ENCODE measurements at regions not wholly inside any gene's neighbourhood (a gene's known extent, or its start where the extent isn't known, plus 50 kb on each side); places are given as distances from the start of the nearest gene placed in this dataset.

- BruUV-seq (replicated peaks) = no TSS peak
- Histone ChIP-seq H3K4me3 (ENCODE audit: low read depth in 2 of 2, low read length in 2 of 2) (no peak overlapping the region), H3K9me3 (ENCODE audit: control insufficient read depth, insufficient read depth, low read depth, low read length) (peaks cover 11% of the 10 kb centered on the region; the same call in 1 of the 2 replicates), H3K27me3 (ENCODE audit: control insufficient read depth, insufficient read depth, low read length) (no peaks in the 10 kb centered on the region), H3K4me1 (ENCODE audit: control insufficient read depth, insufficient read depth, low read length) (peaks cover 7% of the 10 kb centered on the region), H3K36me3 (ENCODE audit: control insufficient read depth, insufficient read depth, low read length) (no peaks in the 10 kb centered on the region), H3K27ac (ENCODE audit: low read length) (no peak overlapping the region)
- DNase-seq (ENCODE audit: low read depth, low spot score) (no peak), ATAC-seq (no peak)
- POLR2A ChIA-PET = no interaction called here
- CTCF ChIA-PET = no interaction called here
- intact Hi-C loops (cut with micrococcal nuclease; ENCODE audit: unreplicated experiment) = loop anchor here (2.0 kb wide), 1 partner anchor 446 kb away; no protein-coding TSS in a partner anchor
- TF ChIP-seq REST (IDR thresholded peaks at IDR 0.05; ENCODE audit: insufficient read depth in 1 of 2, low read depth in 2 of 2, low read length in 1 of 2) (no peak), POLR2AphosphoS5 (IDR thresholded peaks at IDR 0.05; ENCODE audit: low read depth, low read length) (no peak), CTCF (IDR thresholded peaks at IDR 0.05) (no peak), TCF7L2 (IDR thresholded peaks at IDR 0.05; ENCODE audit: low read depth, low read length) (no peak), SIN3A (IDR thresholded peaks at IDR 0.05; ENCODE audit: borderline replicate concordance, insufficient read depth, low read depth, low read length) (no peak)
- in situ Hi-C loops (cut with HindIII; ENCODE audit: low pct_unique_long_range_greater_than_20kb, low sequenced_read_pairs) = no loop called here
Measured at GRCh38 chr20:56996533-56996932, 269.9 kb downstream of the BMP7 start.

GRCh38 chr20:56998438-56998837, 268.0 kb downstream of the BMP7 start:
- Histone ChIP-seq H3K36me3 (ENCODE audit: control insufficient read depth, insufficient read depth, low read length) (no peaks in the 10 kb centered on the region), H3K27me3 (ENCODE audit: control insufficient read depth, insufficient read depth, low read length) (no peaks in the 10 kb centered on the region), H3K9me3 (ENCODE audit: control insufficient read depth, insufficient read depth, low read depth, low read length) (peaks cover 11% of the 10 kb centered on the region; the same call in 1 of the 2 replicates), H3K4me1 (ENCODE audit: control insufficient read depth, insufficient read depth, low read length) (peaks cover 5% of the 10 kb centered on the region; the same call in 1 of the 2 replicates), H3K4me3 (ENCODE audit: low read depth in 2 of 2, low read length in 2 of 2) (no peak overlapping the region), H3K27ac (ENCODE audit: low read length) (no peak overlapping the region)
- ChIA-PET CTCF (no interaction called here), POLR2A (no interaction called here)
- intact Hi-C loops (cut with micrococcal nuclease; ENCODE audit: unreplicated experiment) (no loop called here), in situ Hi-C loops (cut with HindIII; ENCODE audit: low pct_unique_long_range_greater_than_20kb, low sequenced_read_pairs) (no loop called here)
- DNase-seq (ENCODE audit: low read depth, low spot score) (no peak), ATAC-seq (no peak)
- no TSS peak for BruUV-seq (replicated peaks)
- TF ChIP-seq POLR2AphosphoS5 (IDR thresholded peaks at IDR 0.05; ENCODE audit: low read depth, low read length) (no peak), CTCF (IDR thresholded peaks at IDR 0.05) (no peak), TCF7L2 (IDR thresholded peaks at IDR 0.05; ENCODE audit: low read depth, low read length) (no peak), REST (IDR thresholded peaks at IDR 0.05; ENCODE audit: insufficient read depth in 1 of 2, low read depth in 2 of 2, low read length in 1 of 2) (no peak), SIN3A (IDR thresholded peaks at IDR 0.05; ENCODE audit: borderline replicate concordance, insufficient read depth, low read depth, low read length) (no peak)
